ENCODE measurements at regions not wholly inside any gene's neighbourhood (a gene's known extent, or its start where the extent isn't known, plus 50 kb on each side); places are given as distances from the start of the nearest gene placed in this dataset.

GRCh38 chr19:13669780-13670355 lies 94.5 kb upstream of the MRI1 start:
- DNase-seq (ENCODE audit: low read depth, low spot score): no peak
- no peaks in the 10 kb centered on the region for H3K9me1 ChIP-seq (replicated peaks; ENCODE audit: control insufficient read depth, extremely low read depth, insufficient read depth, low read length)
- ChIA-PET CTCF (no interaction called here), POLR2A (no interaction called here)
- H3K27ac ChIP-seq (ENCODE audit: insufficient read depth, low read depth, low read length): no peak overlapping the region
- TF ChIP-seq POLR2A (IDR thresholded peaks at IDR 0.05; ENCODE audit: low read depth, low read length) (no peak), CTCF (IDR thresholded peaks at IDR 0.05; ENCODE audit: extremely low read depth in 1 of 2, insufficient read depth in 1 of 2, low read depth in 1 of 2, low read length in 2 of 2) (no peak), FOS (IDR thresholded peaks at IDR 0.05; ENCODE audit: borderline replicate concordance, insufficient read depth, low read length) (no peak), GATA2 (IDR thresholded peaks at IDR 0.05; ENCODE audit: insufficient read depth, insufficient read length, low read depth, low read length) (no peak), POLR2AphosphoS5 (IDR thresholded peaks at IDR 0.05; ENCODE audit: insufficient read depth, low read depth, low read length) (no peak), MYC (IDR thresholded peaks at IDR 0.05; ENCODE audit: low read depth, low read length) (no peak), EZH2 (IDR thresholded peaks at IDR 0.05; ENCODE audit: borderline replicate concordance, low read depth, low read length, severe bottlenecking) (no peak), JUN (IDR thresholded peaks at IDR 0.05; ENCODE audit: borderline replicate concordance, insufficient read depth, insufficient read length, low read depth) (no peak), MAX (IDR thresholded peaks at IDR 0.05; ENCODE audit: insufficient read depth, insufficient read length) (no peak)
- H3K9ac ChIP-seq (replicated peaks; ENCODE audit: extremely low read depth, insufficient read depth, low read length): no peak overlapping the region
- no peaks in the 10 kb centered on the region for H3K79me2 ChIP-seq (ENCODE audit: control insufficient read depth, insufficient read depth, low read length)
- no peaks in the 10 kb centered on the region for H4K20me1 ChIP-seq (replicated peaks; ENCODE audit: control insufficient read depth, extremely low read depth, insufficient read depth, low read length)
- no peaks in the 10 kb centered on the region for H3K27me3 ChIP-seq (ENCODE audit: control insufficient read depth in 2 of 2, insufficient read depth in 2 of 2, low read length in 2 of 2)
- H3K4me1 ChIP-seq (ENCODE audit: control insufficient read depth, extremely low read depth, insufficient read depth, low read length): no peaks in the 10 kb centered on the region
- no peaks in the 10 kb centered on the region for H3K36me3 ChIP-seq (ENCODE audit: control insufficient read depth in 2 of 2, extremely low read depth in 1 of 2, insufficient read depth in 2 of 2, low read length in 2 of 2)
- no peak overlapping the region for H2AFZ ChIP-seq (ENCODE audit: low read depth, low read length)
- dilution Hi-C loops (cut with MboI; ENCODE audit: extremely low pct_ligation_motif_present, low sequenced_read_pairs) (no loop called here), intact Hi-C loops (cut with micrococcal nuclease) (no loop called here)
- FAIRE-seq: no peak
- H3K4me3 ChIP-seq (replicated peaks in 1 of 3; ENCODE audit: insufficient read depth in 1 of 3, low read depth in 1 of 3, low read length in 3 of 3): no peak overlapping the region
- no TSS peak for BruUV-seq (replicated peaks)
- H3K4me2 ChIP-seq (ENCODE audit: insufficient read depth, low read length): no peak overlapping the region
- H3K9me3 ChIP-seq (replicated peaks; ENCODE audit: control insufficient read depth, insufficient read depth, low read length): no peaks in the 10 kb centered on the region
